HG03520 (cell line): ENCODE measurements at regions not wholly inside any gene's neighbourhood (a gene's known extent, or its start where the extent isn't known, plus 50 kb on each side); places are given as distances from the start of the nearest gene placed in this dataset.

Source experiments
- ATAC-seq: cut with Tn5 transposase; IDR thresholded peaks from one replicate; pipeline ENCODE4 v1.9.1; 2021; ENCODE audit warnings: mild to moderate bottlenecking, moderate library complexity; ENCODE audit not compliant: unreplicated experiment

DNA sequence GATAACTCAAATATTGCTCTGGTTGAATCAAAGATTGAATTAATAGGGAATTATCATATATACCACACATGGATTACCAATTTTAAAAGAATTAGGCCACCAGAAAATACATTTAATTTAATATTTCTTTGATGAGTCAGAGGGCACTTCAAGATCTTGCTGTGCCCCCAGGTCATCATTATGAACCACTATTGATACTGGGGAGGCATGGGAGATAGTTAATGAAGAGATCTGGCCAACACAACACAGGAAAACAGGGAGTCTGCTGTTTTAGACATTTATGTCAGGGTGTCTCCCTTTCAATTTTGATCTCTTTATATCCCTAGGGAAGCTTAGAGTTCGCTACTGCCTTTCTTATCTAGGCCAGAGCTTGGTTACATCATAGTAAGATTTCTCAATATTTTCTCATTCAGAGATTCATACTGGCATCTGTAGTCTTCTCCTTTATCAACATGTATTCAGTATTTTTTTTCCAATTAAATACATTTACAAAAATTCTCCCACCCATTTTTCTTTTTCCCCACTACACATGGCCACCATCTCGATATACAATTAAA lies 158.3 kb upstream of the ZFHX3 start:
- no peak for ATAC-seq

DNA sequence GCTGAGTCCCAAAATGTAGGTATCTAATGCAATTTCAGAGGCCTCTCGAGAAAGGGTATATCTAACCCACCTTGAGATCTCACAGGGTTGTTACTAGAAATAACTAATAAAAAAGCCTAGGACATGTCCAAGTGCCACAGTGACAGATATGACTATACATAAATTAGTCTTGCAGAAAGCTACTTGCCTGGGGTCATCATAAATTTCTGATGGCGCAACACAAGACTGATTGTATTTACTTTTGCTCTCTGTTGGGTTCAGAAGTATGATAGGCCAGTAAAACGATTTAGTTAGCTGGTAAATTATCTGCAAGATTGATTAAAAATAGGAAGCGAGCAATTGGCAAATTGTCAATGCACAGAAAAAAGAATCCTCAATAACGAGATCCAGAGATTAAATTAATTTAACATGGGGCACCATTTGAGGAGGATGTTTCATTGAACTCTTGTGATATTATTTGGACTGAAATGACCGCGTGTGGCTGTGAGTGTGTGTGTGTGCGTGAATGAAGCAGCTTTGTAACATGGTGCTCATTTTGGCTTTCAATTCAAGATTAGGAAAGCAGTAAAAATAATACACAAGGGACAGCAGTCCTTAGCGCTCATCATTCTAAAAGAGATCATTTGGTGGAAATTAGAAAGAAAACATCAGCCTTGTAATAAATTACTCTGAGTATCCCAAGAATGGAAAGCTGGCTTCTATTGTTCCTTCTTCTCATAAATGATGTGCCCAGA lies 157.4 kb upstream of the ZFHX3 start:
- no peak for ATAC-seq

- ATAC-seq, result no peak
Observed at GRCh38 chr16:73204359-73205152, 156.6 kb upstream of the ZFHX3 start.

DNA sequence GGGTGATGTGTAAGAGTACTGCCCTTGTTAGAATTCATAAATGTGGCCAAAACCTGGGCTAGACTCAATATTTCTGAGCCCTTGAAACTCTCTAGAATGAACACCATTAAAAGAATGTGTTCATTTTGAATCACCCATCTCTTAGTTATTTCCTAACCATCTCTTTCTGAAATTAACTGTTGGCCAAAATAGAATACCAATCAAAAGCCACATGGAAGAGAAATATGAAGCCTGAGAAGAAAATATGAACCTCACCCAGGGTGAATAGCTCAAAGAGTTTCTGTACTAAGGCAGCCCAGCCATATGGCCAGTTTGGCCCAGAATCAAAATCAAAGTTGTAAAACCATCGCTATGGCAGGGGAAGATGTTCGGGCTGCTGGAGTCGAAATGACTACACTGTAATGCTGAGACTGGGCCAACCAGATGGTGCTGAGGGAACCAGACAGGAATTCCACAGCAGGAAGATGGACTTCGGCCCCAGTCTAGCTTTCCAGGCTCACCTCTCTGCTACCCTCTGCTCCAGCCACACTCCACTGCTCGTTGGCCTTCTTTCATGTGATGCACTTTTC lies 154.3 kb upstream of the ZFHX3 start:
- ATAC-seq, result no peak

DNA sequence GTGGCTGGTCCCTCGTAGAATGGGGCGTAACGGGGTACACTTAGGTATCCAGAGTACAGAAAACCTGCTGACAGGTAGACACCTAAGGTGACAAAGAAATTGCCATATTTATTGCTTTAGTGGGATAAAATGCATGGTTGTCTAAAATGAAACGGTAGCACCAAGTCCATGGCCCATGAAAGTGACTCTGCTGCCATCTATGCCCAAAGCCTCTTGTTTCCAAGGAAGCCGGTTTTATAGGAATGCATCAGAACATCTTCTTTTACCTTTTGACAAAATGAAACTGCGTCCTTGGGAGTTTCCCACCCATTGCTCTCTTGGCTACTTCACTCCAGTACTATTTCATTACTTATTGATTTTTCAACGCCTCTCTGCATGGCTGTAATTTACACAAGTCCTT lies 151.3 kb upstream of the ZFHX3 start:
- ATAC-seq, result no peak

GRCh38 chr16:73198481-73198880 lies 150.6 kb upstream of the ZFHX3 start:
- no peak for ATAC-seq

- ATAC-seq, result no peak
Observed at GRCh38 chr16:73197598-73197997, 149.7 kb upstream of the ZFHX3 start.

GRCh38 chr16:73196670-73197069 lies 148.7 kb upstream of the ZFHX3 start:
- peak; percentile 80 for ATAC-seq

- no peak for ATAC-seq
Observed at GRCh38 chr16:73193464-73193863, 145.5 kb upstream of the ZFHX3 start.

DNA sequence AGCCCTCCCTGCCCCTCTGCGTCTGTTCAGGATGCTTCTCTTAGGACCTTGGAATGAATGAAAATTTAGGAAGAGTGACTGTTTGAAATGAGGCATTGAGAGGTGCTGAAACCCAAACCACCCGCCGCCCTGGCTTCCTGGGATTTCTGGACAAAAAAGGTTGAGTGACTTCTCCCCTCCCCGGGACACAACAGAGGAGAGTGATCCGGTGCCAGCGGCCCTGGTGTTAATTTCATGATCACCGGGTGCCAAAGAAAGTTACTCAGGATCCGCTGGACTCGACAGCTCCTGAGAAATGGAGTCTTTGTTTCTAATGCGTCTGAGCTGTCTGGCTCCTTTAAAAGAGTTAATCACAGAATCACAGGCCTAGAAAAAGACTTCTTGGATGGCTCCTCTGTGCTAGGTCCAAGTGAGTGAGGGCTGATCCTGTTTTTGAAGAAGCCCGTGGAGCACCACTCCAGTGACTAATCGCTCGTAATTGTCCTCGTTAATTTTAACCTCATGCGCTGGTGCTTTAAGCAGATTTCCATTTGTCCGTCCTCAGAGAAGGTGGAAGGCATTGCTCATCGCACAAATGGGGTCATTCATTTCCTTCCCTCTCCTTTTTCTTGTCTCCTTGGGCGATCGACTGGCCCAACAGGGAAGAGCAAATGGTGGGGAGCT lies 144.4 kb upstream of the ZFHX3 start:
- ATAC-seq, result no peak

DNA sequence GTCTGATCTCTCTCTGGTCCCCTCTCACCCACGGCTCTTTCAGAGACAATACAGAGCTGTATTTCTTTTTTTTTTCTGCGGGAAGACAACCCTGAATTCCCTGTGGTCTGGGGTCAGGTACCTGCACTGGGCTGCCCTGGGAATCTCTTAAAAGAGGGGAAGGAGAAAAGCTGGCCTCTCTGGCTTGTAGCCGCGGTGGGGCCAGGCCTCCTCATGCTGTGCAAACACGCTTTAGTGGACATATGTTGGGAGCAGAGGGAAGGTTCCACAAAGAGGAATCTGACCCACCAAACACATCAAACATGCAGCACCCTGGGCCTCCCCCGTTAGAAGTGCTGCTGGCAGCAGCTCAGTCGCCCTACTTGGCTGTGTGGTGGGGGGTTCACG lies 143.7 kb upstream of the ZFHX3 start:
- no peak for ATAC-seq

GRCh38 chr16:73190688-73191659 lies 143.0 kb upstream of the ZFHX3 start:
- ATAC-seq, result no peak

- ATAC-seq, result no peak
Observed at GRCh38 chr16:73190256-73190655, 142.3 kb upstream of the ZFHX3 start.

DNA sequence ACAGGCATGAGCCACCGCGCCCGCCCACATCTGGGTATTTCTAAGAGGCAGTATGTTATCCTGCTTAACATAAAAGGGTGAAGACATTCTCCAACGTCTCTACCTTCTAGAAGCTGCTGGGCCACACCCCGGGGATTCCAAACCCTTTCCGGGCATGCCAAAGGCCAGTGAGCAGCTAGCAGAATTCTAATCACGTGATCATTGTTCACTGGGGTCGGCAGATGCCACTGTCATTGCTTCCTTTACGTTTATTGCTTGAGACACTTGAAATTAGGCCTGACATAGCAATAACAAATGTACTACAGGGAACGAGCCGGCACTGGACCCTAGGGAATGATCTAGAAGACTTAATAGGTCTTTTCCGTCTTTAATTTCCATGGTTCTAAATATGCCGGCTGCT lies 141.2 kb upstream of the ZFHX3 start:
- no peak for ATAC-seq

- ATAC-seq, result no peak
Observed at GRCh38 chr16:73186752-73187601, 139.0 kb upstream of the ZFHX3 start.

GRCh38 chr16:73185737-73186136 lies 137.8 kb upstream of the ZFHX3 start:
- ATAC-seq, result no peak

DNA sequence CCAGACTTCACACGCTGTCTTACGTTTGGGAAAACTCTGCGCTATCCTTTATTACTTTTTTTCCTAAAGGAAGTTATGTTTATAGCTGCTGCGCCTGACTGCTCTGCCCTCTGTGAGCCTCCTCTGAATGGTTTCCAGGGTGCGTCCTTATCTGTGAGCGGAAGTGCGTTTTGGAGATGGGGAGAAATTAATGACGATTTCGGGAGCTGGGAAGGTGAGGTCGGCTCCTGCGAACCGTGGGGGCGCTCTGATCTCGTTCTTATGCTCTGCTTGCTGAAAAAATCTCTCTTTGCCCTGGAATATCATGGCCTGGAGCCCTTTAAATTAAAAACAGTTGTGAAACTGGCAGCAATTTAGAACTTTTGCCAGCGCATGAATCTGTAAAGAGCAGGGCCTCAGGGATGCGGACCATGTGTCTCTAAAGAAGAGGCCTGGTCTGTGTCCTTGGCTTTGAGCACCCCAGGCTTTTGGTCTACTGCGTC lies 135.7 kb upstream of the ZFHX3 start:
- no peak for ATAC-seq

DNA sequence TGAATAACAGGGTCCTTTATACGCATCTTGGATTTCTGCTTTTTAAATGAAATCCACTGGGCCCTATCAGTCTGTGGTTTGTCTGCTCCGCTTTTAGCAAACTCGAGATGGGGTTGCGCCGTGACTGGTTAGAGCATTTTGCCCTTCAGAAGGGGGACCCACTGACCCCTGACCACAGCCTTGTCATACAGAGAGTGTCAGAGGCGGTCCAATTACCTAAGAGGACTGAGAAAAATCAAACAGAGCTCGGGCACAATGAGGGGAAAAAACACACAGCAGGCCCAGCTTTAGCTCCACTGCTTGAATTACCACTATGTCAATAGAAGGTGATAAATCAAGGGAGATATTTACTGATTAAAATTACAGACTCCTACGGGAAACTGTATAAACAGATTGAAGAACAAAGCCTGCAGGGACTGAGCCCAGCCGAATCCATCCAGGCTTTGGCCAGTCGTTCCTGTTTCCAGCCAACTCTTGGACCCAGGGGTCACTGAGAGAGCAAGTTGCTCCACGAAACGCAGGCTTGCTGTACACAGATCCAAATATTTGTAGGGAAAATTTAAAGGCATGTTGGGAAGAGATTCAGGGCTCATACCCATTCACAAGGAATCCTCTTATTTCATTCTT lies 131.9 kb upstream of the ZFHX3 start:
- no peak for ATAC-seq
